Stimulated activated CD8-positive, alpha-beta memory T cell treated with anti-CD3 and anti-CD28 coated beads, Interleukin-2, amount 100 ng/mL, for 48 hours (primary cell): ENCODE measurements at regions not wholly inside any gene's neighbourhood (a gene's known extent, or its start where the extent isn't known, plus 50 kb on each side); places are given as distances from the start of the nearest gene placed in this dataset.
"Not testable (repeated sequence)": the region's sequence is repeated elsewhere in the genome, so short reads cannot be mapped to it uniquely, and the experiment has no call there.

Experiments
- DNase-seq, 2 donors: peaks; one replicate each; pipeline ENCODE4 v3.0.0-alpha.2; 2020; ENCODE audit warnings: low read depth in 2 of 2

DNA sequence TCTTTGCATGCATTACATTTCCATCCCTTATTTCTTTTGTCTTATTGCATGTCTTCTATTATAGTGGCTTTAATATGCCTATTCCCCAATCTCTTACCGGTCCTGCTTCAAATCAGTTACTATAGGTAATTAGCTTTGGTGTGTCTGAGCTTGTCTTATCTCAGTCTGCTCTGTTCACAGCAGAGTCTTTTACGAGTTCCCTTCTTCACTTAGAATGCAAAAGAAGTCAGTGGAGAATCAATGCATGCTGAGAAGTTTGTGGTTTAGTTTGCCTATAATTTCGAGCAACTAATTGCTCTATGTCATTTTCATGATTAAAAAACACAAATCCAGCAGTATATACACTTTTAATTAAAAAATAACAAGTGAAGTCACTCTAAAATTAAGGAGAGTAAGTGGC lies 545.0 kb downstream of the SLCO4C1 start:
- no peak for DNase-seq

DNA sequence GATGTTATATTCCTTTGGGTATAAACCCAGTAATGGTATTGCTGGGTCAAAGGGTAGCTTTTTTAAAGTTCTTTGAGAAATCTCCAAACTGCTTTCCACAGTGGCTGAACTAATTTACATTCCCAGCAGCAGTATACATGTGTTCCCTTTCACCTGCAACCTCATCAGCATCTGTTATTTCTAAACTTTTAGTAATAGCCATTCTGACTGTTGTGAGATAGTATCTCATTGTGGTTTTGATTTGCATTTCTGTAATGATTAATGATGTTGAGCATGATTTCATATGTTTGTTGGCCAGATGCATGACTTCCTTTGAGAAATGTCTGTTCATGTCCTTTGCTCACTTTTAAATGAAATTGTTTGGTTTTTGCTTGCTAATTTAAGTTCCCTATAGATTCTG lies 553.1 kb downstream of the SLCO4C1 start:
- not testable (repeated sequence) for DNase-seq

DNA sequence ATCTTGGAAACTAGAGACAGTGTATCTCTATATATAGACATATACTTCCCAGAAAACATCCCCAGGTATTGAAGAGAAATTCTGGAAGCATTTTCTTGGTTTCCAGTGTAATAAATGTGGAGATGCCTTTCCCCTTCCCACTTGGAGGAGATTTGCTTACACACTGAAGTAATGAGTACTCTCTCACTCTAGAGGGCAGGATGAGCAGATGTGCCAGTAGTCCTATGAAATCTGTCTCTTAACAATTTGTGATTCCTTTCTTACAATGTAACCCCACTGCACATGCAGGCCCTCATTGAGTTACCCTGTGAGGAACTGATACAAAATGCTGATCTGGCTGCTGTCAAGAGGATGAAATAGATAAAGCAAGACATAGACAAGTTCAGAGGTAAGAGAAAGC lies 567.2 kb downstream of the SLCO4C1 start:
- DNase-seq, result no peak

DNA sequence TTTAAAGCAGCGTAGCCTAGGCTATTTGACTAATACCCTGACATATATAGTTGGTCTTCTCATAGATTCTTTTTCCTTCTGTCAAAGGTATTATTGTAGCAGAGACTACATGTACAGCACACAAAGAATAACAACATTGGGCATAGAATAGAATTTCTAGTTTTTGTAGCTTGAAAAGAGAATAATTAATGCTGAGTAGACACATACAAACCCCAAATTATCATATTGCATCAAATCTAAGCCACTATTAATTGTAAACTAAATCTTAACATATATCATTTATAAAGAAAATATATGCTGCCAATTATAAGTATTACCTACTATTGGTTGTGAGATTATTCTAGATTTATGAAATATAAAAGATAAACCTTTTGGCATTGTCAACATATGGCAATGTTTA lies 574.5 kb downstream of the SLCO4C1 start:
- DNase-seq, result no peak

DNA sequence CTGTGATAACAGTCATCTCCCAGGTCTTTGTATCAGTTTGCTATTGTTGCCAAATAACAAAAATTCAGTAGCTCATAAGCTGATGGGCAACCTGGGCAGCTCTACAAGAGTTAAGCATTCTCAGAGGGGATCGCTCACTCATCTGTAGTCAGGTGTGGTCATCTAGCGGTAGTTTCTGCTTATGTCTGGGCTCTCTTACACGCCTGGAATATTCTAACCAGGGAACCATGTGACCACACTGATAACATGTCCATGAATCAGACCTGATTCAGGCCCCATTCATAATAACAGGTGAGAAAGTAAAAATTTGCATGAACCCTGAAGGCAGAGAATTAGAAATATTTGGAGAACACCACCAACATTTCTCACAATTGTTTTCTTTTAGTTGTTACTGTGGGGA lies 576.1 kb downstream of the SLCO4C1 start:
- DNase-seq, result no peak

DNA sequence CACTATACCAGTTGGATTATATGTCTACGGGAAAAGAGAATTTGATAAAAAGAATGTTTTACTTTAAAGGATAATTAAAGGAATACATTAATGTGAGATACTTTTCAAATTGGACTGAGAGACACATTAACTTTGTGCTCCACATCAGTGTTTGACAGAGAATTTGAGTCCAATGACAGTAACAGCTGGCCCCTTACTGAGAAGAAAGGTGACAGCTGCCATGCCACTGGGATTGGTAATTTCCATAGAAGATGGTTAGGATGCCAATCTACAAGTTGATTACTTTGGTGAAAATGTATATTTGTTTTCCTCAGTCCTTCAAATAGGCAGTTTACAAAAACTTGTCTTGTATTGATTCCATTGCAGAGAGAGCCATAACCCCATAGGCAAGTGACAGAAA lies 578.4 kb downstream of the SLCO4C1 start:
- no peak for DNase-seq

DNA sequence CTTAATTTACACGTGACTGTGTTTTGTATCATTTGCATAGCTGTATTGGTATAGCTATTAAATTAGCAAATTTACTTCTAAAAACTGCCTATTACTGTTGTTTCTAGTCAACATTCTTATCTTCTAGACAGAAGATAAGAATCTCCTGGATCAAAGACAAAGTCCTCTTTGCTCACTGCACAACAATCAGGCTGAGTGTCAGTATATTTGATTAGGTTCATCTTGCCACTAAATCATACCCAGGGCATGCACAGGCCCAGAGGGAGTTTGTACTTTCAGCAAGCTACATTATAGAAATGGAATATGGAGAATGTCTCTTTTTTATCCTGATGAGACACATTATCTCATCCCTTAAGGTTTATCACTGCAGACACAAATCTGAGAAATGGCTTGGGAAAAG lies 579.1 kb downstream of the SLCO4C1 start:
- DNase-seq, result no peak

DNA sequence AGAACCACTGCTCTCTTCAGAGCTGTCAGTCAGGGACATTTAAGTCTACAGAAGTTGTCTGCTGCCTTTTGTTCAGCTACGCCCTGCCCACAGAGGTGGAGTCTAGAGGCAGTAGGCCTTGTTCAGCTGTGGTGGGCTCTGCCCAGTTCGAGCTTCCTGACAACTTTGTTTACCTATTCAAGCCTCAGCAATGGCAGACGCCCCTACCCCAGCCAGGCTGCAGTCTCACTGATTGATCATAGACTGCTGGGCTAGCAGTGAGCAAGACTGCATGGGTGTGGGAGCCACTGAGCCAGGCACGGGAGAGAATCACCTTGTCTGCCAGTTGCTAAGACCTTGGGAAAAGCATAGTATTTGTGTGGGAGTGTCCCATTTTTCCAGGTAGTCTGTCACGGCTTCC lies 580.3 kb downstream of the SLCO4C1 start:
- DNase-seq, result not testable (repeated sequence)

DNA sequence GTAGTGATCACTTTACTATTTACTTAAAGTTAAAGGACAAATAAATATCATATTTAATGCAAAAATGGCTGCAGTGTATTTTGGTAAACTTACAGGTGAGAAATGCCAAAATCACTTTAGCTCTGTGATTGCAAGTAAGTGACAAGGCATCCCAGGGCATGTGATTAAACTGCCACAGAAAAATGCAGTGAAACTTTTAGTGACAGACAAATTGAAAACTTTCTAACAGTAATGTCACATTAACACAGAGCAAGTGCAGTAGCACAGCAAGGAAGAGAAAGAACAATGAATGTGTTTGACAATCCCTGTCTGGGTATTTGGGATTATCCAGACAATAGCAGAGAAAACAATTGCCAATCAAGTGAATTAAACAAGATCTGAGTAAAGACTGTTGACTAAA lies 606.8 kb downstream of the SLCO4C1 start:
- no peak for DNase-seq

DNA sequence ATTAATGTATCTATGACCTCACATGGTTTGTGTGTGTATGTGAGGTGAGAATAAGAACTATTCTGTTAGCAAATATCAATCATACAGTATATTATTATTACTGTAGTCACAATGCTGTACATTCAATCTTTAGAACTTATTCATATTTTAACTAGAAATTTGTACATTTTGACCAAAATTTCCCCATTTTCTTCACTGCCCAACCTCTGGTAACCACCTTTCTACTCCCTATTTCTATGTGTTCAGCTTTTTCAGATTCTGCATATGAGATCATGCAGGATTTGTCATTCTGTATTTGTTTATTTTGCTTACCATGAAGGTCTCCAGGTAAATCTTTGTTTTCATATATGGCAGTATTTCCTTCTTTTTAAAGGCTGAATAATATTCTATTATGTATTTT lies 607.9 kb downstream of the SLCO4C1 start:
- no peak for DNase-seq

DNA sequence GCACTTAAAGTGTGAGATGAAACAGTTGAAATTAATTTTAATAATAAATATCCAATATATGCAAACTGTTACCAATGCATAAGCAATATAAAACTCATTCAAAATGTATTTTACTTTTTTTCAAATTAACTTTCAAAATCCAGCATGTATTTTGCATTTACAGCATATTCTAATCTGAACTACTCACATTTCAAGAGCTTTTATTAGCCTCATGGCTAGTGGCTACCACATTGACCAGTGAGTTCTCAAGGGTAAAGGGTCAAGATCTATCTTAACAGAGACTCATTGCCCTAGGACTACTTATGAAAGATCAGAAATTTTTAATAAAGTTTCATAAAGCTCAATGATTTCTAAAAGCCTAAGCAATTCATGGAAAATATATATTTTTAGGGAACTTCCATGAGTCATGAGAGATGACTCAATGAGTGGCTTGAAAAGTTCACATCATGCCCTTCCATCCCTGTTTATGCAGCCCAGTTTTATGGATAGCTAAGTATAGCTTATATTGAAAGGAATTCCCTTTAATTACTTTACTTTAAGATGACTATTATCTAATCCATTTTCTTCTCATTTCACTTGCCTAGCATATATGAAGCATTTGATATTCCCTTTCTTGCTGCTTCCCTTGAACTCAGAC lies 608.6 kb downstream of the SLCO4C1 start:
- no peak for DNase-seq

DNA sequence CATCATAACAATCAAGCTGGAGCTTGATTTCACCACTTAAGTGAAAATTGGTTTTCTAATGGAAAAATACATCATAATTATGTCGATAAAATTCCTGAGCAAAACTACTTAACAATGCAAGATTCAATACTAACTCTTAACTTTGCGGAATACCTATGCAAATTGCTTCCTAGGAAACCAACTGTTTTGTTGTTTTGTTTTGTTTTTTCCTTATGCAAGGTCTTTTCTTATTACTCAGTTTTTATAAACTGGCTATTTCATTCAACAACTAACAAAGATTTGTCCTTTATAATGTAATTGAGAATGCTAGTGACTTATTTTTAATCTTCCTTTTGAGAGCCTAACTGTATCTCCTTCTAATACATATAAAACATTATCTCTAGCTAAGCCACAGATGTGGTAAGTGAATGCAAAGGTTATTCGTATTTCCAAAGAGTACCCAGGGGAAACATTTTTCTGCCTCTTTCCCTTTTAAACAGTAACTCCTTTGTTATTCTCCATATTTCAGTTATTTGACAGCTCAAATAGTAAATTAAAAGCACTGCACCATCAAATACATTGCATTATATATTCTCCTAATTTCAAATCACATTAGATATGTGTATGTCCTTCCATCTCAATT lies 609.4 kb downstream of the SLCO4C1 start:
- no peak for DNase-seq

DNA sequence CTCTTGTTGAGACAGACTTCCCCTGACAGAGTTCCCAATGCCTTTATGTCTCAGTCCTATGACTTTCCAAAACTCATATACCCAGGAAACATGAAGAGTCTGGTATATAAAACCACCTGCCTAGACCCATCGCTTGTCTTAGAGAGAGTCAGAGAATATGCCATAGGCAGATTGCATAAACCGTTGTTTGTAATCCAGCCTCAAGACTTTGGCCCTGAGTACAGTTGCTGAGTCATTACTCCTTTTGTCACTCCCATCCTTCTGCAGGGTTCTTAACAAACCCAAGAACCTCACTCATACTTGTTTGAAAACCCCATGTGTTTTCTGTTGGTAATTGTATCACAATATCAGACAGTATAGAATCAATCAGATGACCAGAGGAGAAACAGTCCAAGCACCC lies 616.3 kb downstream of the SLCO4C1 start:
- DNase-seq, result no peak

DNA sequence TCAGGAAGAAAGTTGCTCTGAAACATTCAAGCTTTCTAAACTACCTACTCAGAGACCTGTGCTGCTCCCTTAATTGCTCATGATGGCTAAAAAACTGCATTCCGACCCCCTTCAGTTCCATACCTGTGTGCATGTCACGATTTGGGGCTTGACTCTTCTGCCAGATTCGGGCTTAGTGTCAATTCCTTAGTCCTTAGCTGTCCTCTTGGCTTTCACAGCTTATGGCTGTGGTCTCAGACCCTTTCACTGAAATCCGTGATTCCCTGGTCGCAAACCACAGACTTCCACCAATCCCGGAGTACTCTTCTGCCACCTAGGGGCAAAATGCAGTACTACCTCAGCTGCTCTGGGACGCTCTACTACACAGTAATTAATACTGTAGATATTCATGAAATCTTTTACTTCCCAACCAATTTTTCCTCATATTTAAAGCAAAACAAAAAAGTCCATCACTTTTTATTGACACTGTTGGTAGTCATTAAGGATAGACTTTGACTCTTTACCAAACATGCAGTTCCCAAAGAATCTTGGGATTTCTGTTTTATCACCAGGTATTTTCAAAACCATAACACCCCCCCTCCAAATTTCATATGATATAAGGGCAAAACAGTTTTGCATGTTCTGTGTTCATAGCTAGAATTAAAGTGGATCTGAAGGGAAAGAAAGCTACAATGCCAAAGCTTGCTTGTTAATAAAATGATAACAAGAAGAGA lies 617.4 kb downstream of the SLCO4C1 start:
- peak; percentile 3 to 11 for DNase-seq

DNA sequence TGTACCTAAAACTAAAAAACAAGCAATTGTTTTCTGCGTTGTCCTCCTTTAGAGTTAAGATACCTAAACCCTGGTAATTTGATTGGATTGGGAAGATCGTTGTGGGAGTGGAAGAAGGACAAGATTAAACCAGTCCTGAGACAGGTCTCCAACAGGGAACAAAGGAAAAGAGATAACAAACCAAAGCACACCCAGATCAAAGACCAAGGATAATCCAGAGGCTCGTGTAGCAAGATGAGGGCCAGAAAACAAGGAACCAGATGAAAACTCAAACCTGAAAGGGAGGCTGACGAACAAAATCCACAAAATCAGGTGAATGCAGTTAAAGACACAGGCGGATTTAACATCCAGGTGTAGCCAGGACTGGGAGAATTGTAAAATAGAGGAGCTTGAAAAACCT lies 618.1 kb downstream of the SLCO4C1 start:
- no peak for DNase-seq

DNA sequence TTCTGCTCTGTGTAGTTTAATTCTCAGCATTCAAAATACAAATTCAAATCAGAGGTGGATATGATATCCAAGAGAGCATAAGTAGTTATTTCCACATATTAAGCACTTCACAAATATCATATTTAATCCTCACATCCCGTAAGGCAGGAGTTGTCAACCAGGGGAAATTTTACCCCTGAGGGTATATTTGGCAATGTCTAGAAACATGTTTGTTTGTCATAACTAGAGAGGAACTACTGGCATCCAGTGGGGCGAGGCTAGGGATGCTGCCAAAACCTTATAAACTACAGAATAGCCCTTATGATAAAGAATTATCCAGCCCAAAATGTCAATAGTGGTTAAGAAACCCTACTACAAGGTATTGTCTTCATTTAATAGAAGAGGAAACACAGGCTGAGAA lies 619.4 kb downstream of the SLCO4C1 start:
- DNase-seq, result no peak

DNA sequence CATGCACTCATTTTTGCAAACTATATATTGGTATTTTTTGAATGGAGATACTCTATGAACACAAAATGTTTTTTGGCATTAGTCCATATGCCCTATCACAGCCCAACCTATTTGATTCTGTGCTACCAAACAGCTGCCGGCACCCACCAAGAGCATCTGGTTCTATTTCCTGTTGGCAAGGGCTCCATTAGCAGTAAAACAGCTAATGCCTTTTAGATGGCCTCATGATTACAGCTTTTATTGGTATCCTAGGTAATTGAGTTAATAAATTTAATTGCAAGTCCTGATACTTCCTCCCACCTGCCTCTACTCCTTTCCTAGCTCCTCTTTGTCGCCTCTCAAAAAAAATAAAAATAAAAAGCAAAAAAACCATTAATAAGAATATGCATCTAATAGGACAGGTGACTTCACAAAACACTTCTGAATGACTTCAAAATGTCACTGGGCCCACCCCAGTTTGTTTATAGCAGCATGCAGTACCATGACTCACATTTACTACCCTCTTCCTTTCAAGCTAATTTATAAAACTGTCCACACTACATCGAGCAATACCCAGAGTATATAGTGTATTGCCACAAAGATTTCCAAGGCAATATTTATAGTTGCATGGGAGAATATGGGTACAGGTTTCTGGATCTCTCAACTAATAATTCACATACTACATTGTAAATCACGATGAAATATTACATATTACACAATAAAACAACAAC lies 620.4 kb downstream of the SLCO4C1 start:
- no peak for DNase-seq

DNA sequence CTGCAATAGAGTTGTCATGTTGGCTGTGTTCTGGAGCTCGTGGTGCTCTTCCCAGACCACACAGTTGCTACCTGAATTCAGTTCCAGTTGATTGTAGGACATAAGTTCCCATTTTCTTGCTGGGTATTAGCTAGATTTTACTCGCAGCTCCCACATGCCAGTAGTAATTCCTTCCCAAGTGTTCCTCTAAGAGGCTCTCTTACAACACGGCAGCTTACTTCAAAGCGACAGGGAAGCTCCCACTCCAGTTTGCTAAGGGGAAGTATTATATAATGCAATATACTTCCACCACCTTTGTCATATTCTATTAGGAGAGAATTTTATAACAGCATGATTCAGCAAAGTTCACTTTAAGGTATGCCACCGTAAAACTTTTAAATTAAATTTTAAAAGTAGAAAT lies 623.0 kb downstream of the SLCO4C1 start:
- DNase-seq, result no peak

DNA sequence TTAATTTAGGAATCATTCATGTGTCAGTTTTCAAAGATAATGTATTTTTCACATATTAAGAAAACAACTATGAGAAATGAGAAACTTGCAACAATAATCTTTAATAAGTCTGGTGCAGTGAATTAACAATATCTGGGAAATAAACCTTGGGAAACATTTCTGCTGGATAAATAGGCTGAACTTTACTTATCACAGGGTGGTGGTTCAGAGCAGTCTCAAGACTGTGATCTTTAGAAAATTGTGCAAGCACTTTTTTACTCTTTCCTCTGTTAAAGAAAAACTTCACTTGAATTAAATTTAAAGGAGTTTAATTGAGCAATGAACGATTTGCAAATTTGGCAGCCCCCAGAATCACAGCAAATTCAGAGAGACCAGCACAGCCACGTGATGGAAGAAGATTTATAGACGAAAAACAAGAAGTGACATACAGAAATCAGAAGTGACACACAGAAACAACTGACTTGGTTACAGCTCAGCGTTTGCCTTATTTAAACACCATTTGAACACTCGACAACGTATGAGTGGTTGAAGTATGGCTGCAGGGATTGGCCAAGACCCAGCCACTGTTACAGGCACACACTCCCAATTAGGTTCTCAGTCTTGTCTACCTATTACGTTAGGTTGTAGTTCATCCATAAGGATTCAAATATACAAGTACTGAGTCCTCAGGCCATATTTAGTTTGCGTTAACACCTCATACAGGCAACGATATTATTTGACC lies 631.9 kb downstream of the SLCO4C1 start:
- no peak for DNase-seq

DNA sequence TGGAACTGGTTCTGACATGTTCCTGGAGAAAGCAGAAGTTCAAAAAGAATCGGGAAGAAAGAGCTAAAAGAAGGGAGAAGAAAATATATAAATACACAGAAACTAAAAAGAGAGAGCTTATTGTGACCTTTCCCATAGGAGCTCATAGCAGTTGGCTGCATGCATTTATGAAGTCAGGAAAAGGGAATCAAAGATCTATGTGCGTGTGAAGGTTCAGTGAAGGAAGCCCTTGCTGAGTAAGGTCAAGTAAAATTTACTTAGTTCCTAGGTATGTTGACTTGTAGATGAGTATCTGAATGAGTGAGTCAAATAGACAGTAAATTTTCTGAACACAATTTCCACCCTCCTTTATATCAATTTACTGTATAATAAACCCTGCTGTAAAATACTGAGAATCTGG lies 632.5 kb downstream of the SLCO4C1 start:
- no peak for DNase-seq

DNA sequence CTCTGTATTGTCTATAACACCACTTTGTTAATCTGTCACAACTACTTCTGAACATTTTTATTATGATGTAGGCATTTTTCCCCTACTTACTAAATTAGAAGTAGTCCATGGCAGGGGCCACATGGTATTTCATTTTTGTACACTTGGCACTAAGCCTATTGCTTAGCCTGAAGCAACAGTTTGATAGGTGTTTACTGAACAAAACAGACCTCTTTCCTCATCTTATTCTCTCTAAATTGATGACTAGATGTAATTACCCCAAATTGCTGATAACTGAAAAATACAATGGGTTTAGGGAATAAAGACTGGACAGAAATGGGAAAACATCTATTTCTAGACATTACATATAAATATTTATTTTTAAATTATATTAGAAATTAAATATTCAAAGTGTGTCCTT lies 633.8 kb downstream of the SLCO4C1 start:
- no peak for DNase-seq

DNA sequence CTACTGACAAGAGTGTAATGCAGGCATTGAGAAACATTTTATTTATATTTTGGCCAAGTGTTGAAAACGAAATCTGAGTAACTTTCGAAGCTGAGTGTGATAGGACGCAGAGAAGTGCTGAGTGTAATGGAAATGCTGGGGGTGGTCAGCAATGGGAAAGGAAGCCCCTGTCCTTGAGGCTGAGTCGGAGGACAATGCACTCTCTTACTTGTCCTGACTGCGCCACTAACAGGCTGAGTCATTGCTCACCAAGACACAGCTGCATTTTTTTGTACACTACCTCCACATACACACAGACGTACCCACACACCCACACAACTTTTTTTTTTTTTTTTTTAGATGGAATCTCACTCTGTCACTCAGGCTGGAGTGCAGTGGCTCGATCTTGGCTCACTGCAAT lies 637.7 kb downstream of the SLCO4C1 start:
- no peak for DNase-seq
